ENCODE measurements at regions not wholly inside any gene's neighbourhood (a gene's known extent, or its start where the extent isn't known, plus 50 kb on each side); places are given as distances from the start of the nearest gene placed in this dataset.

GRCh38 chr5:52657247-52657645 lies 130.5 kb upstream of the ITGA1 start:
- Mint-ChIP-seq H3K4me1 (no peaks in the 10 kb centered on the region), H3K36me3 (ENCODE audit: low read depth) (no peaks in the 10 kb centered on the region)

GRCh38 chr5:52658246-52658645 lies 129.5 kb upstream of the ITGA1 start:
- Mint-ChIP-seq H3K36me3 (ENCODE audit: low read depth) (no peaks in the 10 kb centered on the region), H3K27me3 (ENCODE audit: low read depth, poor library complexity) (no peaks in the 10 kb centered on the region), H3K27ac (no peak overlapping the region), H3K4me3 (no peak overlapping the region), H3K9me3 (no peaks in the 10 kb centered on the region), H3K4me1 (no peaks in the 10 kb centered on the region)
- DNase-seq, result no peak
- no peak for TF ChIP-seq CTCF (IDR thresholded peaks at IDR 0.05)

More at GRCh38 chr5:52657247-52657645, 130.5 kb upstream of the ITGA1 start:
- peak; percentile 57 for TF ChIP-seq CTCF (IDR thresholded peaks at IDR 0.05)
- no peaks in the 10 kb centered on the region for H3K9me3 Mint-ChIP-seq
- H3K27me3 Mint-ChIP-seq (ENCODE audit: low read depth, poor library complexity), result no peaks in the 10 kb centered on the region
- H3K27ac Mint-ChIP-seq, result no peak overlapping the region
- H3K4me3 Mint-ChIP-seq, result no peak overlapping the region
- peak; percentile 8 for DNase-seq

GRCh38 chr5:52660621-52661020 lies 127.1 kb upstream of the ITGA1 start:
- Mint-ChIP-seq H3K27me3 (ENCODE audit: low read depth, poor library complexity) (no peaks in the 10 kb centered on the region), H3K9me3 (no peaks in the 10 kb centered on the region), H3K27ac (no peak overlapping the region), H3K36me3 (ENCODE audit: low read depth) (no peaks in the 10 kb centered on the region), H3K4me1 (peaks cover 5% of the 10 kb centered on the region), H3K4me3 (no peak overlapping the region)
- no peak for TF ChIP-seq CTCF (IDR thresholded peaks at IDR 0.05)
- no peak for DNase-seq

- Mint-ChIP-seq H3K27ac (no peak overlapping the region), H3K27me3 (ENCODE audit: low read depth, poor library complexity) (no peaks in the 10 kb centered on the region), H3K36me3 (ENCODE audit: low read depth) (no peaks in the 10 kb centered on the region), H3K4me3 (no peak overlapping the region), H3K9me3 (no peaks in the 10 kb centered on the region), H3K4me1 (peaks cover 8% of the 10 kb centered on the region)
- DNase-seq, result no peak
- no peak for TF ChIP-seq CTCF (IDR thresholded peaks at IDR 0.05)
Observed at GRCh38 chr5:52661903-52662595, 125.7 kb upstream of the ITGA1 start.

GRCh38 chr5:52665559-52665958 lies 122.2 kb upstream of the ITGA1 start:
- TF ChIP-seq CTCF (IDR thresholded peaks at IDR 0.05), result no peak
- no peaks in the 10 kb centered on the region for H3K36me3 Mint-ChIP-seq (ENCODE audit: low read depth)
- no peak for DNase-seq
- peaks cover 3% of the 10 kb centered on the region for H3K27me3 Mint-ChIP-seq (ENCODE audit: low read depth, poor library complexity)
- H3K27ac Mint-ChIP-seq, result no peak overlapping the region
- no peak overlapping the region for H3K4me3 Mint-ChIP-seq
- no peaks in the 10 kb centered on the region for H3K9me3 Mint-ChIP-seq
- peaks cover 8% of the 10 kb centered on the region for H3K4me1 Mint-ChIP-seq

- Mint-ChIP-seq H3K4me1 (peaks cover 8% of the 10 kb centered on the region), H3K27me3 (ENCODE audit: low read depth, poor library complexity) (peaks cover 3% of the 10 kb centered on the region), H3K4me3 (no peak overlapping the region), H3K9me3 (no peaks in the 10 kb centered on the region), H3K36me3 (ENCODE audit: low read depth) (no peaks in the 10 kb centered on the region), H3K27ac (no peak overlapping the region)
- no peak for TF ChIP-seq CTCF (IDR thresholded peaks at IDR 0.05)
- DNase-seq, result no peak
Observed at GRCh38 chr5:52668139-52668538, 119.6 kb upstream of the ITGA1 start.
